ENCODE measurements at regions not wholly inside any gene's neighbourhood (a gene's known extent, or its start where the extent isn't known, plus 50 kb on each side); places are given as distances from the start of the nearest gene placed in this dataset.
"Not testable (repeated sequence)": the region's sequence is repeated elsewhere in the genome, so short reads cannot be mapped to it uniquely, and the experiment has no call there.

DNA sequence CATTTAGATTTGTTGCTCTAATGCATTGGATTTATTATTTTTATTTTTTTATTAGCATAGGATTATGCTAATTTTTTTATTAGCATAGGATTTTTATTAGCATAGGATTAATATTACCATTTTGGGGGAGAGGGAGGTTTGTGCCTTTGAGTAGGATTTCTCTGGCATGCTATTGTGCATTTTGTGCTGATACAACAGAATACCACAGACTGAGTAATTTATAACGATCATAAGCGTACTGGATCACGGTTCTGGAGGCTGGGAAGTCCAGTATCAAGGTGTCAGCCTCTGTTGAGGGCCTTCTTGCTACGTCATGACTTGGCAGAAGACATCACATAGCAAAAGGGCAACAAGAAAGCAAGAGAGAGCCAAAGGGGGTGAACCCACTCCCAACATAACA lies 187.5 kb downstream of the XPNPEP1 start:
- Histone ChIP-seq H3K4me1 (no peaks in the 10 kb centered on the region), H3K27ac (no peak overlapping the region), H3K36me3 (no peaks in the 10 kb centered on the region), H3K4me3 (no peak overlapping the region), H4K20me1 (no peaks in the 10 kb centered on the region), H3K4me2 (no peak overlapping the region), H3K9me3 (no peaks in the 10 kb centered on the region), H3K9ac (no peak overlapping the region), H3K27me3 (no peaks in the 10 kb centered on the region)
- TF ChIP-seq Cebpa-rat (IDR thresholded peaks at IDR 0.05) = no peak

DNA sequence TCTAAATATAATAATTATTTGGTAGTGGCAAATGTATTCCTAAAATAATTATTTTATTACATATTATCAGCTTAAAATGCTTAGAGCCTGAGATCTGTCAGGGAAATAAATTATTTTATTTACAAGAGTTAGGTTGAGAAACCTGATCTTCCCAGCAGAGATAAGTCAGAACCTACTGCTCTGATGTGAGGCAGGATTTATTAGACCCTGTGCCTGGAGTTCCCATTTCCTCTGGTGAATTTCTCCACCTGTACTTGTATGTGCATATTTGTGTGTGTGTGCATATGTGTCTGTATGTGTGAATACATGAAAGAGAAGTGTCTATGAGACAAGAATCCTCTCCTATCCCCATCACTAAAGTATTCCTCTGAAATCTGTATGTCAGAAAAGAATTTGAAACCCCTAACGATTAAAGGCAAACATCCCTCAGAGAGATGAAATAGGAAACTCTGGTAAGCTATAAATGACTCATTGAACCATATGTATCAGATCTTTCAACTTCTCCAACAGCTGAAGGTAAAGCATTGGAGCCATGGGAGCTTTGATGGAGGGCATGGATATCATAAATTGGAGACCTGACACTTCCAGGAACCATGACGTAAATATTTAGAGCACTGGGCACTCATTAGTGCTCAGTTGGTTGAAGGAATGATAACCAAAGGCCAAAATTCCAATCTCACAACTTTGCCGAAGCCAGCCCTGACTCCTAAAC lies 190.9 kb downstream of the XPNPEP1 start:
- Histone ChIP-seq H3K9me3 (no peaks in the 10 kb centered on the region), H3K27ac (no peak overlapping the region), H3K36me3 (no peaks in the 10 kb centered on the region), H3K9ac (no peak overlapping the region), H3K27me3 (no peaks in the 10 kb centered on the region), H3K4me2 (no peak overlapping the region), H3K4me1 (no peaks in the 10 kb centered on the region), H3K4me3 (no peak overlapping the region), H4K20me1 (no peaks in the 10 kb centered on the region)
- TF ChIP-seq Cebpa-rat (IDR thresholded peaks at IDR 0.05) = no peak

DNA sequence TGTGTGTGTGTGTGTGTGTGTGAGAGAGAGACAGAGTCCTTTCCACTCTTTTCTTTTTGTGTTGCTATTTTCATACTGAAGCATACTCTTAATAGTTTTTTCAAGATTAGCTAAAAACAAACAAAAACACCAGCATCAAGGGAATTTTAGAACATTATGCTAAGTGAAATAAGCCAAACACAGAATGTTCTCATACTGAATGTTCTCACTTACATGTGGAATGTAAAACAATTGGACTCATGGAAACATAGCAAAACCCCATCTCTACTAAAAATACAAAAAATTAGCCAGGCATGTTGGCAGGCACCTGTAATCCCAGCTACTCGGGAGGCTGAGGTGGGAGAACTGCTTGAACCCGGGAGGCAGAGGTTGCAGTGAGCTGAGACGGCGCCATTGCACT lies 193.4 kb downstream of the XPNPEP1 start:
- H3K27ac ChIP-seq, H3K36me3 ChIP-seq, H3K9ac ChIP-seq, H3K4me2 ChIP-seq, H3K9me3 ChIP-seq, H3K27me3 ChIP-seq, H4K20me1 ChIP-seq, H3K4me3 ChIP-seq, H3K4me1 ChIP-seq: not testable (repeated sequence)

DNA sequence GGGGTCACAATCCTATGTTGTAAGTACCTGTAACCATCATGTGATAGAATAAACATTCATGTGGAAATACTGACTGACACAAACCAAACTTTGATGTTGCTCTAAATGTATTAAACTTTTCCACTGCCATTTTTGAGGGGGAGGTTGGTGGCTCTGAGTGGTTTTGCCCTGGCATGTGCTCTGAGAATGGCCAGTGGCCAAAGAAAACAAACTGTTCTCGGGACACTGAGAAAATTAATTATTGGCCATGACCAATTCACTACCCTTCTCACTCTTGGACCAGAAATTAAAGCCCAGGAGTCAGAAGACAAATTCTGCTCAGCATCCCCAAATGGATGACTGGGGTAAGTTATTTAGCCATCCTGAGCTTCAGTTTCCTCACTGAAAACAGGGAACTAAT lies 195.9 kb downstream of the XPNPEP1 start:
- no peak for TF ChIP-seq Cebpa-rat (IDR thresholded peaks at IDR 0.05)
- no peak overlapping the region for H3K4me2 ChIP-seq
- no peaks in the 10 kb centered on the region for H3K27me3 ChIP-seq
- H3K9me3 ChIP-seq = no peaks in the 10 kb centered on the region
- H3K9ac ChIP-seq = no peak overlapping the region
- no peaks in the 10 kb centered on the region for H4K20me1 ChIP-seq
- H3K27ac ChIP-seq = no peak overlapping the region
- H3K4me1 ChIP-seq = no peaks in the 10 kb centered on the region
- H3K4me3 ChIP-seq = no peak overlapping the region
- no peaks in the 10 kb centered on the region for H3K36me3 ChIP-seq

DNA sequence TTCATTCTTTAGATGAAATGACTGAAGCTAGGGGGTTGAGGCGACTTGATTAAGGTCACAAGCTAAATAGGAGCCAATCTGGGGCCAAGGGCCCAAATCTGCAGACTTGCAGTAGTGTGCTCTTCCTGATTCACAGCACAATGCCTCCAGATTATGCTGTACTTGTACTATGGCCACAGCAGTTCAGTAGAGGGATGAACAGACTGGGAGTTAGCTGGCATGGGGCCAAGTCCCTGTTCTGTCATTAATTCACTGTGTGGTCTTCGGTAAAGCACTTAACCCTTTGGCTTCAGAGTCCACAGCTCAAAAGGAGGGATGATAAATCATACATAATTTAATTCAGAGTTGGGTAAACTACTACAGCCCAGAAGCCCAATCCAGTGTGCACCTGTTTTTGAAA lies 196.8 kb downstream of the XPNPEP1 start:
- no peak overlapping the region for H3K9ac ChIP-seq
- no peak overlapping the region for H3K4me2 ChIP-seq
- no peaks in the 10 kb centered on the region for H3K27me3 ChIP-seq
- H3K27ac ChIP-seq = no peak overlapping the region
- no peak overlapping the region for H3K4me3 ChIP-seq
- H3K36me3 ChIP-seq = no peaks in the 10 kb centered on the region
- no peak for TF ChIP-seq Cebpa-rat (IDR thresholded peaks at IDR 0.05)
- no peaks in the 10 kb centered on the region for H3K9me3 ChIP-seq
- no peaks in the 10 kb centered on the region for H3K4me1 ChIP-seq
- no peaks in the 10 kb centered on the region for H4K20me1 ChIP-seq

DNA sequence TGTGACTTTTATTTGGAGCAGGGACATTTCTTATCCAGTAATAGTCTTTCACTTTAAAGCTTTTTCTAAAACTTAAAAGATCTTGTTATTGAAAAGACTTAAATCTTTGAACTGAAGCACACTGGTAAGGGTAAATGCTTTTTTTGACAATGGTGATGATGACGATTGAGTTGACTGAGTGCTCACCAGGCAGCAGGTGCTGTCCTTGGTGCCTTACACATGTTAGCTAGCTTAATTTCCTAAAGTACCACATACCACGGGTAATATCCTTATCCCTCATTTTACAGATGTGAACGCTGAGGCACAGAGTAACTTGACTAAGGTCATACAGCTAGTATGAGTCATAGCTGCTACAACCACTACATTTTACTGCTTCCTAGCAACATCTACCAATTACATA lies 200.0 kb downstream of the XPNPEP1 start:
- Histone ChIP-seq H3K9me3 (no peaks in the 10 kb centered on the region), H3K4me2 (no peak overlapping the region), H3K27me3 (no peaks in the 10 kb centered on the region), H3K27ac (no peak overlapping the region), H3K36me3 (no peaks in the 10 kb centered on the region), H3K4me3 (no peak overlapping the region), H3K9ac (no peak overlapping the region), H3K4me1 (no peaks in the 10 kb centered on the region), H4K20me1 (no peaks in the 10 kb centered on the region)
- no peak for TF ChIP-seq Cebpa-rat (IDR thresholded peaks at IDR 0.05)

DNA sequence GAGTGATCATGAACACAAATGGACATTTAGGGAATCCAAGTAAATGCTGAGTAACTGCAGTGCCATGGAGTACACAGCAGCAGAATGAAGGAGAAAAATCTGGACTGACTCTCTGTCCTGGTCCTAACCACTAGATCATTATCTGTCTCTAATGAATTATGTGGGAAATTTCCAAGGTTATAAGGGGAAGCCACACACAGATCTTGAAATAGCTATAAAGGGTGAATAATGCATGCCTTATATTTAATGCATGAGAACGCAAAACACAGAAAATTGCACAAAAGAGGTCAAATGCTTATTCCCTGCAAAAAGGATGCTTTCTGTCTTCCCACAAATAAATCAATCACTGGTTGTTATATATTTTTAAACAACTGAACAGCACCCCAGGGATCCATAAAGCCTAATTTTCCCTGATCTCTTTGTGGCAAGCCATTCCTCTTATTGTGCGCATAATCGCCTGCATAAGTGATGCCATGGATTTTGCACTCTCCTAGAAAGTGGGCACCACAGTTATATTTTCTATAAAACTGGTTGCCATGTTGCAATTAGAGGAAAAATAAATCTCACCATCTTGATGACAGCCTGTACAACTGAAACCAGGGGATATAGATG lies 201.8 kb downstream of the XPNPEP1 start:
- TF ChIP-seq Cebpa-rat (IDR thresholded peaks at IDR 0.05) = no peak
- no peak overlapping the region for H3K4me3 ChIP-seq
- no peaks in the 10 kb centered on the region for H4K20me1 ChIP-seq
- H3K4me1 ChIP-seq = no peaks in the 10 kb centered on the region
- H3K27me3 ChIP-seq = no peaks in the 10 kb centered on the region
- no peak overlapping the region for H3K9ac ChIP-seq
- H3K9me3 ChIP-seq = no peaks in the 10 kb centered on the region
- no peak overlapping the region for H3K4me2 ChIP-seq
- H3K36me3 ChIP-seq = no peaks in the 10 kb centered on the region
- no peak overlapping the region for H3K27ac ChIP-seq

DNA sequence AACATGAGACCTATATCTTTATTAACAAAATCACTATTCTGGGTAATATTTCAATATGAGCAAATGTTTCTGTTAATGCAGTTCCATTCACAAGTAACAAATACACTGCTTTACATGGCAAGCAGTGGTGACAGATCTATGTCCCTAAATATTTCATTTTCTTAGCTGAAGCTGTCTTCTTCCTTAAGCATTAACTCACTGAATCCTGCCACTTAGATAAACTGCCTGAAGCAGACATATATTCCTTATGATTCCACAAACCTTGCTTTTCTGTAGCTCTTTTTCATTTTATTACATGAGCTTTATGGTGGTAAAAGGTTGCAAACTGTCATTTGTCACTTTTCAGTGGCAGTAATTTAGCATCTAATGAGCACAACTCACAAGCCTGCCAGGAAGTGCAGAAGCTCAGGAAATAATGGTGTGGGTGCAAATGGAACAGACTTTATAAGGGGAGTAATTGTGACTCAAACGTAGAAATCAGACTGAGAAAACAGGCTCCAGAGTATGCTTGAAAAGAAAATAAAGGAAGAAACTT lies 217.2 kb downstream of the XPNPEP1 start:
- Histone ChIP-seq H3K4me1 (no peaks in the 10 kb centered on the region), H3K9me3 (peaks cover 16% of the 10 kb centered on the region), H3K27ac (no peak overlapping the region), H3K4me3 (no peak overlapping the region), H3K4me2 (no peak overlapping the region), H3K27me3 (no peaks in the 10 kb centered on the region), H3K36me3 (no peaks in the 10 kb centered on the region), H3K9ac (no peak overlapping the region), H4K20me1 (no peaks in the 10 kb centered on the region)
- TF ChIP-seq Cebpa-rat (IDR thresholded peaks at IDR 0.05) = no peak

DNA sequence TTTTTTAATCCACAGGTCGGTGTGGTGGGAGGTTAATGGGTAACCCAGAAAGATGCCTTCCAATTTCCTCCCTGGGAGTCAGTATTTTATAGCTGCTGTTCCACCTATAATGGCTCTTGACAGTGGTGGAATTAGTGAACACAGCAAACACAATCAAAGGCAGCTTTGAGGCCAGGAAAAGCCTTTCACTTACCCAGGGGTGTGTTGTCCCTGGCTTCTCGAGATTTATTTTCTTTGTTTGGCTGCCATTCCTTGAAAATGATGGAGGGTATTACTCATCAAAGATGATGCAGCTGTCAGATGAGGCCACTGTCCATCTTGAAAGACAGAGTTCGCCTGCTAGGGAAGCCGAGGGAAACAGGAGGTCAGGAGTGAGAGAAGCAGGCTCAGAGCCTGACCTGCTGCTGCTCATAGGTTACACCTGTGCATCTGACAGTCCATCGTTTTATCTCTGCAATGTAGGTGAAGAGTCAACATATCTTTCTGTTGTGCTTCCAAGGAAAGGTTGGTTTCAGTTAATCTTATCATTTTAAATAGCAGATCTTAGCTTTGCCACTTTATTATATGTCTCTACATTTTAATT lies 221.6 kb downstream of the XPNPEP1 start:
- Histone ChIP-seq H3K4me2 (no peak overlapping the region), H3K27me3 (no peaks in the 10 kb centered on the region), H3K9me3 (0 out of 2 replicates have a peak, but pooled peaks cover 5% of the 10 kb centered on the region), H3K4me1 (no peaks in the 10 kb centered on the region), H3K27ac (no peak overlapping the region), H4K20me1 (no peaks in the 10 kb centered on the region), H3K9ac (no peak overlapping the region), H3K36me3 (no peaks in the 10 kb centered on the region), H3K4me3 (no peak overlapping the region)
- TF ChIP-seq Cebpa-rat (IDR thresholded peaks at IDR 0.05) = no peak

DNA sequence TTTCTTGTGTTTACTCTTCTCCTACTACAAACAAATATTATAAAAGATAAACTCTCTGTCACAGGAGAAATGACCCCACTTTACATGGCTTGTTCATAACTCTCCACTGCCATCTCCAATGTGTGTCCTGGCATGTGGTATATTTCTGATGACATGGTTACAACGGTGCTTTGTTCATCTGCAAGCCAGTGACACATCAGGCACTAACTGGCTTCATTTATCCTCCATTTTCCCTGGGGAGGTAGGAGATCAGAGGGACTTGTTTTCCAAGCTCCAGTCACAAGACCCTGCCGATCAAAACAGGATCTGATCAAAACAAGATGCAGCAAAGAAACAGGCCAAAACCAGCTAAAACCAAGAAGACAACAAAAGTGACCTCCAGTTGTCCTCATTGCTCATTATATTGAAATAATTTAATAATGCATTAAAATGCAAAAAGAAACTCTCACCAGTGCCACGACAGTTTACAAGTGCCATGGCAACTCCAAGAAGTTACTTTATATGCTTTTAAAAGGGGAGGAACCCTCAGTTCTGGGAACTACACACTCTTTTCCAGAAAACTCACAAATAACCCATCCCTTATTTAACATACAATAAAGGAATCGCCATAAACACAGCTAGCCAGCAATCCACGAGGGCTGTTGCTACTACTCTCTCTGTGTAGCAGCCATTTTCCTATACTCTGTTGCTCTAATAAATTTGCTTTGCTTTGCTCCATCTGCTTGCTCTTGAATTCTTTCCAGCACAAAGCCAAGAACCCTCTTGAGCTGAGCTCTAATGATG lies 224.2 kb downstream of the XPNPEP1 start:
- Histone ChIP-seq H3K27me3 (no peaks in the 10 kb centered on the region), H3K4me3 (no peak overlapping the region), H3K4me1 (no peaks in the 10 kb centered on the region), H3K9ac (no peak overlapping the region), H3K4me2 (no peak overlapping the region), H3K27ac (no peak overlapping the region), H3K36me3 (no peaks in the 10 kb centered on the region), H3K9me3 (0 out of 2 replicates have a peak, but pooled peaks cover 5% of the 10 kb centered on the region), H4K20me1 (no peaks in the 10 kb centered on the region)
- no peak for TF ChIP-seq Cebpa-rat (IDR thresholded peaks at IDR 0.05)
